Loucy (cell line): ENCODE measurements at regions not wholly inside any gene's neighbourhood (a gene's known extent, or its start where the extent isn't known, plus 50 kb on each side); places are given as distances from the start of the nearest gene placed in this dataset.

Experiments
- H2AFZ ChIP-seq: fragments of 200-600 bp; sonication (generic); 2 replicates; pipeline ENCODE4 v1.6.0; 2016; ENCODE audit warnings: antibody characterized with exemption, mild to moderate bottlenecking, low read length, moderate library complexity
- H3F3A ChIP-seq: fragments of 200-600 bp; 2 replicates; pipeline ENCODE4 v1.6.0; 2016; ENCODE audit warnings: antibody characterized with exemption, low read depth, mild to moderate bottlenecking
- H3K27me3 ChIP-seq: fragments of 200-600 bp; sonication (generic); 2 replicates; pipeline ENCODE4 v1.6.1; 2014; ENCODE audit warnings: low read length, mild to moderate bottlenecking; ENCODE audit not compliant: insufficient read depth, poor library complexity, severe bottlenecking
- H3K36me3 ChIP-seq: fragments of 200-600 bp; sonication (generic); 2 replicates; pipeline ENCODE4 v1.6.1; 2016; ENCODE audit warnings: low read length; ENCODE audit not compliant: insufficient read depth
- H3K4me1 ChIP-seq: fragments of 200-600 bp; sonication (generic); 2 replicates; pipeline ENCODE4 v1.5.1; 2014; ENCODE audit warnings: low read length, mild to moderate bottlenecking; ENCODE audit not compliant: insufficient read depth, poor library complexity, severe bottlenecking
- H3K4me2 ChIP-seq: fragments of 200-600 bp; sonication (generic); 2 replicates; pipeline ENCODE4 v1.6.0; 2014; ENCODE audit warnings: antibody characterized with exemption, low read length, low read depth, mild to moderate bottlenecking; ENCODE audit not compliant: poor library complexity, severe bottlenecking
- H3K4me3 ChIP-seq: fragments of 200-600 bp; sonication (generic); 2 replicates; pipeline ENCODE4 v1.5.1; 2014; ENCODE audit warnings: low read length, mild to moderate bottlenecking, mixed read lengths; ENCODE audit not compliant: poor library complexity, severe bottlenecking
- H3K79me2 ChIP-seq: fragments of 200-600 bp; sonication (generic); 2 replicates; pipeline ENCODE4 v1.6.1; 2014; ENCODE audit warnings: low read length; ENCODE audit not compliant: insufficient read depth
- H3K9ac ChIP-seq: fragments of 200-600 bp; sonication (generic); 2 replicates; pipeline ENCODE4 v1.6.0; 2014; ENCODE audit warnings: mild to moderate bottlenecking, low read depth, low read length, moderate library complexity; ENCODE audit not compliant: poor library complexity, severe bottlenecking
- H3K9me2 ChIP-seq: fragments of 200-600 bp; sonication (generic); replicated peaks from 2 replicates; pipeline ENCODE4 v1.6.1; 2016; ENCODE audit warnings: low read depth, low read length, mixed read lengths
- H3K9me3 ChIP-seq: fragments of 200-600 bp; sonication (generic); 2 replicates; pipeline ENCODE4 v1.6.1; 2014; ENCODE audit warnings: mild to moderate bottlenecking, antibody characterized with exemption, low read length, low read depth; ENCODE audit not compliant: insufficient read depth
- H4K20me1 ChIP-seq: fragments of 200-600 bp; sonication (generic); 2 replicates; pipeline ENCODE4 v1.6.0; 2014; ENCODE audit warnings: antibody characterized with exemption, low read length, mild to moderate bottlenecking; ENCODE audit not compliant: insufficient read depth, poor library complexity, severe bottlenecking
- CTCF ChIP-seq: fragments of 200-600 bp; sonication (generic); conservative IDR thresholded peaks from 2 replicates; pipeline ENCODE4 v1.5.1; 2014; ENCODE audit warnings: mild to moderate bottlenecking, antibody characterized with exemption, low read length
- EZH2phosphoT487 ChIP-seq: fragments of 200-600 bp; IDR thresholded peaks from 2 replicates; pipeline ENCODE4 v1.6.1; 2018; ENCODE audit warnings: antibody characterized with exemption, mild to moderate bottlenecking, moderate library complexity, borderline replicate concordance

- no peaks in the 10 kb centered on the region for H3K9me2 ChIP-seq
- no peak overlapping the region for H3K4me3 ChIP-seq
- no peaks in the 10 kb centered on the region for H3K79me2 ChIP-seq
- H2AFZ ChIP-seq: no peak overlapping the region
- no peak overlapping the region for H3K9ac ChIP-seq
- TF ChIP-seq CTCF (no peak), EZH2phosphoT487 (no peak)
- H3K9me3 ChIP-seq: no peaks in the 10 kb centered on the region
- H3F3A ChIP-seq: no peaks in the 10 kb centered on the region
- H3K4me1 ChIP-seq: peaks cover 7% of the 10 kb centered on the region
- H3K4me2 ChIP-seq: no peak overlapping the region
- H3K27me3 ChIP-seq: no peaks in the 10 kb centered on the region
- H3K36me3 ChIP-seq: no peaks in the 10 kb centered on the region
- no peaks in the 10 kb centered on the region for H4K20me1 ChIP-seq
These were observed 132.1 kb downstream of the PALM2AKAP2 start for GRCh38 chr9:109912082-109912582.

- Histone ChIP-seq H3K9me2 (no peaks in the 10 kb centered on the region), H3K36me3 (no peaks in the 10 kb centered on the region), H3K27me3 (no peaks in the 10 kb centered on the region), H3K4me3 (no peak overlapping the region), H3K79me2 (no peaks in the 10 kb centered on the region), H4K20me1 (no peaks in the 10 kb centered on the region), H3K9me3 (no peaks in the 10 kb centered on the region), H3K4me2 (no peak overlapping the region), H3K4me1 (peaks cover 9% of the 10 kb centered on the region), H2AFZ (no peak overlapping the region), H3K9ac (no peak overlapping the region), H3F3A (no peaks in the 10 kb centered on the region)
- TF ChIP-seq CTCF (no peak), EZH2phosphoT487 (no peak)
These were observed 132.9 kb downstream of the PALM2AKAP2 start for GRCh38 chr9:109912726-109913460.

- peaks cover 15% of the 10 kb centered on the region for H3K4me1 ChIP-seq
These were observed 133.4 kb downstream of the PALM2AKAP2 start for GRCh38 chr9:109913461-109913810.

More at GRCh38 chr9:109913461-109913810, 133.4 kb downstream of the PALM2AKAP2 start:
- H3K36me3 ChIP-seq: no peaks in the 10 kb centered on the region
- no peaks in the 10 kb centered on the region for H3K9me2 ChIP-seq
- TF ChIP-seq EZH2phosphoT487: no peak
- no peak for TF ChIP-seq CTCF
- H4K20me1 ChIP-seq: no peaks in the 10 kb centered on the region
- H3K4me3 ChIP-seq: no peak overlapping the region
- H3K79me2 ChIP-seq: no peaks in the 10 kb centered on the region
- no peak overlapping the region for H3K4me2 ChIP-seq
- no peaks in the 10 kb centered on the region for H3K9me3 ChIP-seq
- no peaks in the 10 kb centered on the region for H3K27me3 ChIP-seq
- H2AFZ ChIP-seq: no peak overlapping the region
- no peaks in the 10 kb centered on the region for H3F3A ChIP-seq
- H3K9ac ChIP-seq: no peak overlapping the region
